ENCODE measurements at regions not wholly inside any gene's neighbourhood (a gene's known extent, or its start where the extent isn't known, plus 50 kb on each side); places are given as distances from the start of the nearest gene placed in this dataset.

GRCh38 chr9:116081435-116082115 lies 72.0 kb upstream of the PAPPA start:
- H3K27ac Mint-ChIP-seq, result no peak overlapping the region
- peaks cover 4% of the 10 kb centered on the region; the same call in 1 of the 2 replicates for H3K4me1 Mint-ChIP-seq
- CTCF ChIA-PET, result no interaction called here
- no peaks in the 10 kb centered on the region; the same call in 1 of the 2 replicates for H3K27me3 Mint-ChIP-seq (ENCODE audit: low read depth)
- no peaks in the 10 kb centered on the region for H3K36me3 Mint-ChIP-seq
- H3K9me3 Mint-ChIP-seq, result no peaks in the 10 kb centered on the region
- DNase-seq (ENCODE audit: low spot score) (no peak), ATAC-seq (no peak)
- POLR2A ChIA-PET, result no interaction called here
- TF ChIP-seq ZNF532 (CRISPR knock-in tag; IDR thresholded peaks at IDR 0.05; ENCODE audit: borderline replicate concordance) (no peak), KAT7 (CRISPR knock-in tag; IDR thresholded peaks at IDR 0.05; ENCODE audit: borderline replicate concordance) (no peak), NR2C2 (CRISPR knock-in tag; IDR thresholded peaks at IDR 0.05) (no peak), SMAD4 (CRISPR knock-in tag; IDR thresholded peaks at IDR 0.05) (no peak), TP53 (CRISPR knock-in tag; IDR thresholded peaks at IDR 0.05) (no peak), ZNF263 (CRISPR knock-in tag; IDR thresholded peaks at IDR 0.05; ENCODE audit: low read depth) (no peak), SMAD3 (CRISPR knock-in tag; IDR thresholded peaks at IDR 0.05; ENCODE audit: borderline replicate concordance) (no peak), ARID4B (CRISPR knock-in tag; IDR thresholded peaks at IDR 0.05; ENCODE audit: borderline replicate concordance) (no peak), E2F5 (CRISPR knock-in tag; IDR thresholded peaks at IDR 0.05) (no peak), SP1 (CRISPR knock-in tag; conservative IDR thresholded peaks at IDR 0.05) (no peak), NR1H2 (CRISPR knock-in tag; IDR thresholded peaks at IDR 0.05) (no peak), E2F4 (CRISPR knock-in tag; IDR thresholded peaks at IDR 0.05; ENCODE audit: borderline replicate concordance, low read depth) (no peak), GABPB1 (CRISPR knock-in tag; IDR thresholded peaks at IDR 0.05) (no peak), ZBTB43 (CRISPR knock-in tag; IDR thresholded peaks at IDR 0.05) (no peak), NR3C1 (CRISPR knock-in tag; conservative IDR thresholded peaks at IDR 0.05; ENCODE audit: low read depth) (no peak)
- no peak overlapping the region for H3K4me3 Mint-ChIP-seq
